ENCODE measurements at regions not wholly inside any gene's neighbourhood (a gene's known extent, or its start where the extent isn't known, plus 50 kb on each side); places are given as distances from the start of the nearest gene placed in this dataset.
A peak's percentile ranks its signal among the peaks of the same experiment; 100 is the strongest.

- TF ChIP-seq, protein P1, sequence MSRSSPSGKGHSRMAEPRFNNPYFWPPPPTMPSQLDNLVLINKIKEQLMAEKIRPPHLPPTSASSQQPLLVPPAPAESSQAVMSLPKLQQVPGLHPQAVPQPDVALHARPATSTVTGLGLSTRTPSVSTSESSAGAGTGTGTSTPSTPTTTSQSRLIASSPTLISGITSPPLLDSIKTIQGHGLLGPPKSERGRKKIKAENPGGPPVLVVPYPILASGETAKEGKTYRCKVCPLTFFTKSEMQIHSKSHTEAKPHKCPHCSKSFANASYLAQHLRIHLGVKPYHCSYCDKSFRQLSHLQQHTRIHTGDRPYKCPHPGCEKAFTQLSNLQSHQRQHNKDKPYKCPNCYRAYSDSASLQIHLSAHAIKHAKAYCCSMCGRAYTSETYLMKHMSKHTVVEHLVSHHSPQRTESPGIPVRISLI (CRISPR knock-in tag; IDR thresholded peaks at IDR 0.05; ENCODE audit: borderline replicate concordance), result peak; percentile 46; the same call in 1 of the 2 replicates
- TF ChIP-seq LRRFIP1 (CRISPR knock-in tag; conservative IDR thresholded peaks at IDR 0.05) (no peak), E2F1 (CRISPR knock-in tag; IDR thresholded peaks at IDR 0.05) (no peak), ZNF576 (CRISPR knock-in tag; IDR thresholded peaks at IDR 0.05) (no peak), TCF7L2 (IDR thresholded peaks at IDR 0.05; ENCODE audit: low read depth, low read length) (no peak), SP2 (CRISPR knock-in tag; IDR thresholded peaks at IDR 0.05) (no peak), RBAK (CRISPR knock-in tag; IDR thresholded peaks at IDR 0.05) (peak; percentile 85; the same call in 1 of the 2 replicates), ZNF816 (CRISPR knock-in tag; IDR thresholded peaks at IDR 0.05; ENCODE audit: borderline replicate concordance) (0 out of 2 replicates have a peak, but pooled peaks have one; percentile 55), PRDM4 (CRISPR knock-in tag; IDR thresholded peaks at IDR 0.05; ENCODE audit: borderline replicate concordance) (no peak), GATAD2A (CRISPR knock-in tag; IDR thresholded peaks at IDR 0.05) (peak; percentile 95), ZFP90 (CRISPR knock-in tag; IDR thresholded peaks at IDR 0.05; ENCODE audit: borderline replicate concordance) (peak; percentile 74; the same call in 1 of the 2 replicates), NFIB (CRISPR knock-in tag; IDR thresholded peaks at IDR 0.05; ENCODE audit: borderline replicate concordance) (no peak)
- TF ChIP-seq, protein P2, sequence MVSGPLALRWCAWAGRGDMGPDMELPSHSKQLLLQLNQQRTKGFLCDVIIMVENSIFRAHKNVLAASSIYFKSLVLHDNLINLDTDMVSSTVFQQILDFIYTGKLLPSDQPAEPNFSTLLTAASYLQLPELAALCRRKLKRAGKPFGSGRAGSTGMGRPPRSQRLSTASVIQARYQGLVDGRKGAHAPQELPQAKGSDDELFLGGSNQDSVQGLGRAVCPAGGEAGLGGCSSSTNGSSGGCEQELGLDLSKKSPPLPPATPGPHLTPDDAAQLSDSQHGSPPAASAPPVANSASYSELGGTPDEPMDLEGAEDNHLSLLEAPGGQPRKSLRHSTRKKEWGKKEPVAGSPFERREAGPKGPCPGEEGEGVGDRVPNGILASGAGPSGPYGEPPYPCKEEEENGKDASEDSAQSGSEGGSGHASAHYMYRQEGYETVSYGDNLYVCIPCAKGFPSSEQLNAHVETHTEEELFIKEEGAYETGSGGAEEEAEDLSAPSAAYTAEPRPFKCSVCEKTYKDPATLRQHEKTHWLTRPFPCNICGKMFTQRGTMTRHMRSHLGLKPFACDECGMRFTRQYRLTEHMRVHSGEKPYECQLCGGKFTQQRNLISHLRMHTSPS (CRISPR knock-in tag; IDR thresholded peaks at IDR 0.05; ENCODE audit: low read depth), result no peak
- TF ChIP-seq, protein P3, sequence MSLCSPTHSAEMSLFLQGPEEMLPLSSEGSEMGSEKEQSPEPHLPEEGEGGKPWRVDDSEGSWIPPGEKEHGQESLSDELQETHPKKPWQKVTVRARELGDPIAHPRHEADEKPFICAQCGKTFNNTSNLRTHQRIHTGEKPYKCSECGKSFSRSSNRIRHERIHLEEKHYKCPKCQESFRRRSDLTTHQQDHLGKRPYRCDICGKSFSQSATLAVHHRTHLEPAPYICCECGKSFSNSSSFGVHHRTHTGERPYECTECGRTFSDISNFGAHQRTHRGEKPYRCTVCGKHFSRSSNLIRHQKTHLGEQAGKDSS (CRISPR knock-in tag; IDR thresholded peaks at IDR 0.05; ENCODE audit: borderline replicate concordance, low read depth), result peak; percentile 73; the same call in 1 of the 2 replicates
Observed at GRCh38 chr5:158461240-158461854, 602.4 kb upstream of the CLINT1 start (continued).
